Ecto neural progenitor cell (in vitro differentiated cells): ENCODE measurements at regions not wholly inside any gene's neighbourhood (a gene's known extent, or its start where the extent isn't known, plus 50 kb on each side); places are given as distances from the start of the nearest gene placed in this dataset.
A peak's percentile ranks its signal among the peaks of the same experiment; 100 is the strongest.

Experiments
- DNase-seq: peaks from one replicate; pipeline ENCODE4 v3.0.0-alpha.2; 2018; ENCODE audit warnings: low spot score

DNA sequence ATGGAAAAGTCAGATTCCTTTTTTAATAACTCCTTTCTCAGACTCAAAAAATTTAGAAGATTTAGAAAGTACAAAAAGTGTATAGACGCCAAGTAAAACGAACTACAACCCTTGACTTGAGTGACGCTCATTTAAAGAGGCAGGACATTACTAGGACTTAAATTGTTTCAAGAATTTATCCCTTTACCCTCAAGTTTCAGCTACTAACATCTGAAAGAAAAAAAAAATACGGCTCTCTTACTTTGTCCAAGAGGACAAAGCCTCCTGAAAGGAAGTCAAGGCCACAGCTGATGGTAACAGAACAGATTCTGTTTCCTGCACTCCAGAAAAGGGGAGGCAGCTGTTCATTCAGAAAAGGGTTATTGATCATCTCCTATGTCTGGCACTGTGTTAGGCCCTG is 57.6 kb upstream of the PKDCC start:
- no peak for DNase-seq

DNA sequence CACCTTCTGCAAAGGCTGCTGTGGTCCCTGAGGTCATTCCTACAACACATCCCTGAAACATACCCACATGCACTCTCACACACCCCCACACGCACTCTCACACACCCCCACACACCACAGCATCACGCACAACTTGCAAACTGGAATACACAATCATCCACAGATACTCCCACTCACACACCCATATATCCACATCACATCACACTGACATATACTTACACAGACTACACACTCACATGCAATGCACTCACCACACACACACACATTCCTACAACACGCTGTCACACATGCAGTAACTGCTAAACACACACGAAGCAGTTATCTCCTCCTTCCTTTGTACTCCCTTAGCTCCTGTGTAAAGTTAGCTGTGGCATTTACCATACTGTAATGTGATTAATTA is 57.1 kb upstream of the PKDCC start:
- DNase-seq, result no peak

DNA sequence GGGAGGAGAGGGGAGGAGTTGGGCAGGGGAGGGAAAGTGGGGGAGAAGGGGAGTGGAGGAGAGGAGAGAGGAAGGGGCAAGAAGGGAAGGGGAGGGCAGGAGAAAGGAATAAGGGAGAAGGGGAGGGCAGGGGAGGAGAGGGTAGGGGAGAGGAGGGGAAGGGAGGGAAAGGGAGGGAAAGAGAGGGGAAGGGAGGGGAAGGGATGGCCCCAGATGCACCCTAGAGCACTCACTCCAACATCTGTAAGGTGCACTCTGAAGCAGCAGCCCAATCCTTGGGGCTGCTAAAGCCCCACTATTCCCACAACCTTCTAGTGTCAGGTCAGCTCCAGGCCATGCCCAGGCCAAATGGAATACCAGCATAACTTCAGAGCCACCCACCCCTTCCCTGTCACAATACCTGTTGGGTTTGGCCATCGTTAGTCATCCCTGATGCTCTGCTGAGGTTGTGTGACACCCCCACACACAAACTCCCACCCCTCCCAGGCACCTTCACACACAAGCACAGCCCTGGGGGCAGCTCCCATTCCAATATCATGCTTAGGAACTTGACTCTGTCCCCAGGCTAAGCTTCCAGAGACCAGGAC is 55.7 kb upstream of the PKDCC start:
- DNase-seq, result no peak

DNA sequence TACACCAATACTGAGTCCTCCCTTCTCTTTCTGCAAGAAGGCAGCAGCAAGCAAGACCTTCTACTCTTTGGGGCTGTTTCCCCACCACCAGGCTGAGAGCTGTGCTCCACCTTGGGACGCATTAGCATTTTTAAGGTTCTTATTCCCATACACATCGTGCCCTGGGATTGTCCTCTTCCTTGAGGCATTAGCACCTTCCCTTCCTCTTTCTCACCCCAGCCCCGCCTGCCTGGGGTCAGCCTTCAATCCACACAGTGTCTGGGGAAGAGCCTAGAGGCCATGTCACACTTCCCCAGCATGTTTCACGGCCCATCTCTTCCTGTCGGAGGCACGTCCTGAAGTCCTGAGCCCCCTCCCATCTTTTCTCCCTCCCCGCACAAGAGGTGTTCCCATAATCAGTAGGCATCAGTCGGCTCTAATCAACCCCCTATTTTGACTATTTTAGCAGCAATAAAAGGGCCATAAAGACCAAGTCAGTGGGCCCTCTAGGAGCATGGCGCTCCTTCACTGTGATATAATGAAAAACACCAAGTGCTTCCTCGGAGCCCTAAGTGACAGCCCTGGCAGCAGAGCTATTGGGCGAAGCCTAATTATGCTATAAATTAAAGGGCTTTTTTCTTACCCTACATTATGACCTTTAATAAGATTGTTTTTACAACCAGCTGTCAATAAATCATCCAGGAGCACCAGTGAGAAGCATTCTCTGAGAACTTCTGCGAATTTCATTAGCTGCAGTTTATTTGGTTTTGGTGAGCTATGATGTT is 55.0 kb upstream of the PKDCC start:
- DNase-seq, result no peak

DNA sequence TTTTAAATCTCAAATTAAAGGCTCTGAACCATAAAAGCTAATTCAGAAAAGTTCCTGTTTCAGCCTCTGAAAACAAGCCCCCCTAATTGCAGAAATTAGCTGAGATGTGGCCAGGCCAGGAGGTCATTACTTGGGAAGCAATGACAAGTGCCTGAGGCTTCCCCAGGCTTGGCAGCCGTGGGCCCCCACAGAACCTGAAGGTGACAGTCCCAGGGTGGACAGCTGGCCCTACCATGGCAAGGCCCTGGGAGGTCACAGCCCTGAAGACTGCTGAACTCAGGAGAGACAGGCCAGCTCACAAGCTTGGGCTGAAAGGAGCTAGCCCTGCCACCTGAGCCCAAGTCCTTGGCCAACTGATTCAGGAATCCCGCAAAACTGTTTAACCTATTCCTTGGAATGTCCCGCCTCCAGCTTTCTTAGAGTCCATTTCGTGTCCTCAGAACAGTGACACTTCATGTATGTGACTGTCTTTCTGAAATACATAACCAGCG is 54.3 kb upstream of the PKDCC start:
- DNase-seq, result no peak

DNA sequence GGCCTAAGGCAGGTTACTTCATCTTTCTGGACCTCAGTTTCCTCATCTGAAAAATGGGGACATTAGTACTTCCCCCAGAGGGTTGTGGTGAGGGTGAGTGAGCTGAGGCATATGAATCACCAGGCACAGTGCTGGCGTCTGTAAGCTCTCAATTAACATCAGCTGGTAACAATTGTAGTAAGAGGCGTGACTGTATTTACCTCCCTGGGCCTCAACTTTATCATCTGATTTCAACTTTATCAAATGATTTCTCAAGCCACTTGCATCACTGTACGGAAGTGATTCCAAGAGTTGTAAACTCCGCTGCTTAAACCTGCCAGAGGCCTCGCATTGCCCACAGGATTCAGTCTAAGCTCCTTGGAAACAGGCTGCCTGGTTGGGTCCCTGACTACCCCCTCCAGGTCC is 53.6 kb upstream of the PKDCC start:
- DNase-seq, result peak; percentile 4

DNA sequence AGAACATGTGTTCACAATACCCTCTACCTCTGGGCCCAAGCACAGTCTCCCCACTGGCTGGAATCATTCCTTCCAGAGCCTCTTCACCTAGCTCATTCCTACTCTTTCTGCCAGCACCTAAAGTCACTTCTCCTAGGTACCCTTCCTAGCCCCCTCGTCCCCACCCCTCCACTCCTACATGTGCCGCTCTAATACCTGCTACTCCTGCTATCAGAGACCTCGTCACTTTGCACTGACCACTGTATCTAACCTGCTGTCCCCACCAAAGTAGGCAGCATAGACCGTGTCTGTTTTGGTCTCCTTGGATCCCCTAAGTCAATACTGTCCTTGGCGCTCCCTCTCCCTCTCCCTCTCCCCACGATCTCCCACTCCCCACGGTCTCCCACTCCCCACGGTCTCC is 53.2 kb upstream of the PKDCC start:
- no peak for DNase-seq

DNA sequence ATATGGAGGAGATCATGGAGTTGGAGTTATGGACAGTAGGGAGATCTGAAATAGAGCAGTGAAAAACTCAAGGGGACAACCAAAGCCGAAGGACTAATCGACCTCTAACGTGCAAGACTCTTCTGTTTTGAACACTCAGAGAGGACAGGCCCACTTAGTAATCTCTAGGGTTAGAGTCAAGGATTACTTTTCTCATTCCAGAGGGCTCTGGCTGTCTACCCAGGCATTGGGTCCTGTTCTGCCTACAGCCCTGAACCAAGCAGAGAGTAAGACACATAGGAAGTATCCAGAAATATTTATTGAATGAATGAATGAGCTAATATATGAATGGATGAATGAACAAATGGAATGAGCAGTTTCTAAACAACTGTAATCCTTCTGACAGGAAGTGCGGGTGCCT is 50.3 kb upstream of the PKDCC start:
- no peak for DNase-seq
